Hematopoietic multipotent progenitor cell treated with erythropoietin and hydrocortisone succinate and interleukin-3 and kit ligand, for 4 days (in vitro differentiated cells): ENCODE measurements at regions not wholly inside any gene's neighbourhood (a gene's known extent, or its start where the extent isn't known, plus 50 kb on each side); places are given as distances from the start of the nearest gene placed in this dataset.
"Not testable (repeated sequence)": the region's sequence is repeated elsewhere in the genome, so short reads cannot be mapped to it uniquely, and the experiment has no call there.

Source experiments
- DNase-seq: peaks from one replicate; pipeline ENCODE4 v3.0.0-alpha.2; 2015

- no peak for DNase-seq
These were observed 339.0 kb downstream of the GATA3 start for GRCh38 chr10:8393531-8393930.

- no peak for DNase-seq
These were observed 342.2 kb downstream of the GATA3 start for GRCh38 chr10:8396675-8397074.

GRCh38 chr10:8398771-8399170 is 344.3 kb downstream of the GATA3 start:
- DNase-seq = no peak

GRCh38 chr10:8400151-8400550 is 345.7 kb downstream of the GATA3 start:
- DNase-seq = no peak

- DNase-seq = no peak
These were observed 346.4 kb downstream of the GATA3 start for GRCh38 chr10:8400892-8401291.

- no peak for DNase-seq
These were observed 347.0 kb downstream of the GATA3 start for GRCh38 chr10:8401531-8401930.

GRCh38 chr10:8402576-8402975 is 348.1 kb downstream of the GATA3 start:
- DNase-seq = peak; percentile 13

GRCh38 chr10:8403711-8404371 is 349.4 kb downstream of the GATA3 start:
- peak; percentile 13 for DNase-seq

GRCh38 chr10:8404721-8405120 is 350.2 kb downstream of the GATA3 start:
- DNase-seq = peak; percentile 37

- no peak for DNase-seq
These were observed 351.1 kb downstream of the GATA3 start for GRCh38 chr10:8405596-8405995.

- DNase-seq = no peak
These were observed 353.1 kb downstream of the GATA3 start for GRCh38 chr10:8407501-8408021.

GRCh38 chr10:8410506-8410905 is 356.0 kb downstream of the GATA3 start:
- no peak for DNase-seq

GRCh38 chr10:8412541-8412940 is 358.1 kb downstream of the GATA3 start:
- no peak for DNase-seq

- DNase-seq = not testable (repeated sequence)
These were observed 360.5 kb downstream of the GATA3 start for GRCh38 chr10:8415029-8415428.

GRCh38 chr10:8416192-8416701 is 361.8 kb downstream of the GATA3 start:
- DNase-seq = no peak

- no peak for DNase-seq
These were observed 362.3 kb downstream of the GATA3 start for GRCh38 chr10:8416760-8417159.

GRCh38 chr10:8417631-8418030 is 363.1 kb downstream of the GATA3 start:
- DNase-seq = no peak

GRCh38 chr10:8418631-8419030 is 364.1 kb downstream of the GATA3 start:
- no peak for DNase-seq

- no peak for DNase-seq
These were observed 365.7 kb downstream of the GATA3 start for GRCh38 chr10:8420182-8420581.

- DNase-seq = peak; percentile 14
These were observed 370.2 kb downstream of the GATA3 start for GRCh38 chr10:8424555-8425211.

GRCh38 chr10:8428654-8429053 is 374.2 kb downstream of the GATA3 start:
- DNase-seq = no peak

GRCh38 chr10:8430321-8430720 is 375.8 kb downstream of the GATA3 start:
- DNase-seq = no peak

- DNase-seq = no peak
These were observed 377.0 kb downstream of the GATA3 start for GRCh38 chr10:8431511-8431910.
